NCI-H2081 treated with DMSO at 0.1 percent for 48 hours (cell line): ENCODE measurements at regions not wholly inside any gene's neighbourhood (a gene's known extent, or its start where the extent isn't known, plus 50 kb on each side); places are given as distances from the start of the nearest gene placed in this dataset.

Experiments
- DNase-seq: peaks from one replicate; lab custom pipeline; 2025; lab: John Stamatoyannopoulos, UW

DNA sequence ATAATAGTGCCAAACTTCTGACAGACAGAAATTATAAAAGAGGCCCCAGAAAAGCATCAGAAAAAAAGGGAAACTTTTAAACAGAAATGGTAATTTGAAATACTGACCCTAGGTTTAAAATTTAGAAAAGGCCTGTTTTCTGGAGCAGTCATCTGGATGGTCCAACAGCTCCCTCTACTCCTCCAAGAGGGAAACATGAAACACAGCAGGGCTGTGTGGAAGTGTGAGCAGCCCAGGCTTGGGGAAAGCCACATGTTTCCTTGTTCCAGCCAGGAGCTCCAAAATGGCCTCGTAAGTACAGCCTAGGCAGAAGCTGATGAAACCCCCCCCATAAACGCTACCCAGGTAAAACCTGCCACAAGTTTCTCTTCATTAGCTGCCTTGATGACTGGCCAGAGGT is 499.3 kb upstream of the ADAMTS16 start:
- DNase-seq: no peak

DNA sequence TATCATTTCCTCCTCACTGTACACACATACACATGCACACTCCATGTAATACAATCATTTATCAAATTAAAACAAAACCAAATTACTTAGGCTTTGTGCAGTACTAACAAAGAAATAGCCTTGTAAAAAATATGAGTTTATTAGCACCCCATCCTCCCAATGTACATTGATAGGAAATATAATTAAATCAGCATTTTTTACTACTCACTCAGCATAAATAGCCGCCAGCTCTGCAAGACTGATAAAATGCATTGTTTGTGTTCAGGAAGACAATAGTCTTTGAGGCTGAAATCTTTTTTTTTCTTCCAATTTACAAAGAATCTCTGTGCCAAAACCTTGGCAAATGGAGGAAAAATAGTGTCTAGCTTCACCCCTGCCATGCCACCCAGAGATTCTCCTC is 497.6 kb upstream of the ADAMTS16 start:
- DNase-seq: no peak

DNA sequence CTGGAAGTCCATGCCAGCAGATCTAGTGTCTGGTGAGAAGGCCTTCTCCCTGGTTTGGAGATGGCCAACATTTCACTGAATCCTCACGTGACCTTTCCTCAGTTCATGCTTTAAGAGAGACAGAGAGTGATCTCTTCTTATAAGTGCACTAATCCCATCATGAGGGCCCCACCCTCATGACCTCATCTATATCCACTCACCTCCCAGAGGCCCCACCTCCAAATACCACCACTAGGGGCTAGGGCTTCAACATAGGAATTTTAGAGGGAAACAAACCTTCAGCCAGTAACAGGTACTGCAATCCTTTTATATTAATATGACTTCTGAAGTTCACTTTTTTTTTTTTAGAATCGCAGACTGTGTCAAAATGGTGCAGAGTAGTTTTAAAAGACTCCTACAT is 496.9 kb upstream of the ADAMTS16 start:
- DNase-seq: no peak

DNA sequence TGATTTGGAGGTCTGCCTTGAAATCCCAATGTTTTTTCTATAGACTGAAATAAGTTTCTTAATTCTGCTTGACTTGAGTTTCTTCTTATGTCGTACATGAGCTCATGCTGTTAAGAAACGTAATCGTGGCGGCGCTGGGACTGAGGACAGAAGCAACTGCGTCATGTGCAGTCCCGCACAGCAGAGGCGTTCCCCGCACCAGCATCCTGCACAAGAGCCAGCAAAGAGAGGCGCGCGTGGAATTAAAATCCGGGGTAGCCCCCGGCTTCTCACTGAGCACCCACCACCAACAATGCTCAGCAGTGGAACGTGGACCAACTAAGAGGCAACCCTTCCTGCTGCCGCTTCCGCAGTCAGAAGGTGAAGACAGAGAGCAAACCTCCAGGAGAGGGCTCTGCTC is 496.2 kb upstream of the ADAMTS16 start:
- no peak for DNase-seq

- no peak for DNase-seq
Measured at GRCh38 chr5:4646715-4647375, 493.3 kb upstream of the ADAMTS16 start.

DNA sequence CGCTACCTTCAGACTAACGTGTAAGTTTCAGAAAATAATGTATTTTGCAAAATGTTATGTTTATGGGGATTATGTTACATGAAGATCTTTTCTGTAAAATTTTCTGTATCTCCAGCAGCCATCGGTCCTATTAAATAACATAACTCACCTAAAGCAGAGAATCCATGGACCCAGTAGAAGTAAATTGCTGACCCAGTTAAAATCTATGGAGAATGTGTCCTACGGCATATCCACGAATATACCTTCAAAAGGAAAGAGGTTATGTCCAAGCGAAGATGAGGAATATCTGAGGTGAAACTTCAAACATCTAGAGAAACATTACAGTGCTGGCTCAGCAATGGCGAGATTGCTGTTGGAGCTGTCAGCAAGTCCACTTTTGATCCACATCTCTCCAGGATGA is 492.2 kb upstream of the ADAMTS16 start:
- no peak for DNase-seq

DNA sequence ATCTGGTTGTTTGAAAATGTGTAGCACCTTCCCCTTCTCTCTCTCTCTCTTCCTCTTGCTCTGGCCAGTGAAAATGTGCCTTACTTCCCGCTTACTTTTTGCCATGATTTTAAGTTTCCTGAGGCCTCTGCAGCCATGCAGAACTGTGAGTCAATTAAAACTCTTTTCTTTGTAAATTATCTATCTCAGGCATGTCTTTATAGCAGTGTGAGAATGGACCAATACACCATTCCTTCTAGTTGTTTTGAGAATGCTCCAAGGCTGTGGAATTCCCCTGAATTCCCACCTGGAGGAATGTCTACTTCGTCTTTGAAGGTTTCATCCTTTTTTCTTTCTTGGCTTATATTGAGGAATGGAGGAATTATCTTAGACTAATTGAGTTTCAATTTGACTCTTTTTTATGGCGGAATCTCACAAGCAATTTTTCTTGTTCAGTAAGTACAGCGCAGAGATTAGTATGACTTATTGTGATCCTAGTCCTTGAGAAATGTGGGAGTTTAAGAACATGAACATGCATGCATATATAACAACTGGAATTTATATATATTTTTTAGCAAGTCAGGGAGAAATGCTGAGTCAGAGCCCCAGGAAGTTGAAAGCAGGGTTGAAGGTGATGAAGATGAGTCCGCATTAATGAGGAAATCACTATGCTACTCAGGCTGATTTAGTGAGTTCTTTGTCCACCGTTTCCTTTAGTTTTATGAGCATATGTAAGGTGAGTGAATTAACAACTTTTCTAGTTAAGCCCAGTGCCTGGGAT is 488.1 kb upstream of the ADAMTS16 start:
- no peak for DNase-seq

DNA sequence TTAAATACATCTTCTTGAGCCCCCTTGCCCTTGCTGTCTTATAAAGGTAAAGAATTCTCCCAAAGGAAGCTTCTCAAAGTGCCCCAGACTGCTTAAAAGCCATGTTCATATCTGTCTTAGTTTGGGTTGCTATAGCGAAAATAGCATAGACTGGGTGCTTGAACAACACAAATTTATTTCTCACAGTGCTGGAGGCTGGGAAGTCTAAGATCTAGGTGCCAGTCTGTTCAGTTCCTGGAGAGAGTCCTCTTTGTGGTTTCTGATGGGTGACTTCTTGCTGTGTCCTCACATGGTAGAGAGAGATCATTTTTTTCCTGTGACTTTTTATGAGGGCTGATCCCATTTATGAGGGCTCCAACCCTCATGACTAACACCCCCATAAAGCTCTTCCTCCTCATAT is 486.7 kb upstream of the ADAMTS16 start:
- no peak for DNase-seq

DNA sequence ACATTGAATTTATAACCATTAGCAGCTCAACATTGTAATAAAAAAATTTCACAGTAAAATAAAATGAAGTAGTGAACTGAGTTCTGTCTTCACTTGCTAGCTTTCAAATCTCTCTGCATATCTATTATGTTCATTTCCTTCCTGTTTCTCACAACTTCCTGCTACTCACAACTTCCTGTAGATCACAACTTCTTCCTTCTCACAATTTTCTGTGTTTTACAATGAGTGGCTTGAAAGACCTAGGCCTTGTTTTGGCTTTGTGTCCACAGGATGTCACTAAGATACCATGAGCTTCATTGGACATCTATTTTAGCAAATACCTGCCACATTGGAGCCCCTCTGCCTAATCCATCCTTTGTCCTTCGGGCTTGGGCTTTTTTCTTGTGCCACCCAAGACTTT is 480.3 kb upstream of the ADAMTS16 start:
- no peak for DNase-seq

DNA sequence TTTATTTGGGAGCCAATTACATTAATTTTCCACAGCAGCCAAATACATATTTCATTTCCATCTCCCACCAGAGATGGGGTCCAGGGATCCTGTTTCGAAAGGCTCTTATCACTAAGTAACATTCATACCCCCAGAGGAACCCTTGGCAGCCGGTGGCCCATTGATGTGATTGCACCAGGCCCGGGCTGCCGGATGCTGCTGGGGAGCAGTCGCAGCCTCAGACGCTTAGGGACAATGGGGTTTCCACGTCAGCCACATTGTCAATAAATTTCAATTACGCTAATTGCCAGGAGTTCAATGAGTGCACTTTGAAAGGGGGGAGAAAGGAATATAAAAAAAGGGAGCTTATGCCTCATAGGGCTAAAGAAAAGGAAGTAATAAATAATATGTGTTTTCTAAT is 478.8 kb upstream of the ADAMTS16 start:
- no peak for DNase-seq

DNA sequence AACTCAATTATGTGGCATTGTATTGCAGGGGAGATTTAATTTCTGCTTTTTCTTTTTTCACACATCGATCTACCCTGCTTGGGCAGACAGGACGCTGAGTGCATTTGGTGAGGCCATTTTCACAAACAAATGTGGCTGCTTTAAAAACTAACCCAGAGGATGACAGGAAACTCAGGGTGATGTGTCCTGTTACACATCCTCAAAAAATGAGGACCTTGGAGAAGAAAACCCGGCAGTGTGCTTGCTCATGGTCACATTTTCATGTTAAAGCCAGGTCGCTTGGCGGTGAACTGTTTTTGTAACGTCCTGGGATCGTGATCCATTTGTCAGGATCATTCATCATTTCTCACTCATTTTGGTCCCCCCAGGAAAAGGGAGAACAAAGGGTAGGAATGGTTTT is 478.3 kb upstream of the ADAMTS16 start:
- DNase-seq: no peak

GRCh38 chr5:4662756-4663155 is 477.4 kb upstream of the ADAMTS16 start:
- DNase-seq: no peak

DNA sequence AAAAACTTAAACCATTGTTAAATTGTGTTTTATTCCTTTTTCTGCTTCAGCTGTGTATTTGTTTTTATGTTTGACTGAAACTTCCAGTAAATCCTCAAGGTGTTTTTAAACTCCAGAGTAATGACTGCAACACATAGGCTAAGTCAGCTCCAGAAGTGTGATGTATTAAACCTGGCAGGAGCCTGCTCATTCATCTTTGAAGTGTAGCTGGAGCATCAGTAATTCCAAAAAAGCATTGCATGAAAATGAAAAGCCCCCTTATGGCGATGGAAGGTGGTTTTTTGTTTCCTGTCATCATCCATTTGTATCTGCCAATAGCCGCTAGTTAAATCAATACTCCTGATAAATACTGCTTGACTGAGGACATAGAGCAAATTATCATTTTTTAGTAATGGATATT is 474.2 kb upstream of the ADAMTS16 start:
- DNase-seq: no peak

DNA sequence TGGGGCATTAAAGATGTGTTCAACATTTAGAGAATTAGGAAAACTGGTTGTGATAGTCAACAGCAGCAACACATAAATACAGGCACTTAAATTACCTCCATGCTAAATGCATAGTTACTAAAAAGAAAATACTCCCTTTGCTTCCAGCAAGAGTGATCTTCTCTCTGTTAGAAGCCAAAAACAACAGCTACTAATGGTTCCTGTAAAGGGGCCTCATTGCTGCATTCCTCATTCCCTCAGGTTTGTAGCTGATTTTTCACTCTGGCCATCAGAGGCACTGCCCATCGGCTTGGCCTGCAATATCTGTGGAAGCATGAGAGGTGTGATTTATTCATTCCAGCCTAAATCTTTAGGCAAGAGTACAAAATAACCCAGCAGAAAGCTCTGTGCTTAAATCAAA is 466.0 kb upstream of the ADAMTS16 start:
- DNase-seq: no peak

DNA sequence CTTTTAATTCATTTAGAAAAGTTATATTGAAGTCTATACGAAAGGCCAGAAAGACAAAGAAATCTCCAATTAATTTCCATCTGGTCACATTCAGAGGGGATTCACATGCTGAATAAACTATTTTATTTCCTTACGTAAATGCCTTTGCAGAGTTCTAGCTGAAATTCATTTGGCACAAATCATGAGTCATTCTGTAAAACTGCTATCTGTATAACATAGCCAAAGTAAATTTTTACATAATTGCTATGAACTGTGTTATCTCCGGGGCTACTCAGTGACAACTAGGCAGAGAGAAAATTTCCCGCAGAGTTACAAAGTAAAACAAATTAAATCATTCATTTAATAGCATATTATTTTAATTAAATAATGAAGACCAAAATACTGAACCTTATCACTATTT is 463.2 kb upstream of the ADAMTS16 start:
- DNase-seq: no peak

DNA sequence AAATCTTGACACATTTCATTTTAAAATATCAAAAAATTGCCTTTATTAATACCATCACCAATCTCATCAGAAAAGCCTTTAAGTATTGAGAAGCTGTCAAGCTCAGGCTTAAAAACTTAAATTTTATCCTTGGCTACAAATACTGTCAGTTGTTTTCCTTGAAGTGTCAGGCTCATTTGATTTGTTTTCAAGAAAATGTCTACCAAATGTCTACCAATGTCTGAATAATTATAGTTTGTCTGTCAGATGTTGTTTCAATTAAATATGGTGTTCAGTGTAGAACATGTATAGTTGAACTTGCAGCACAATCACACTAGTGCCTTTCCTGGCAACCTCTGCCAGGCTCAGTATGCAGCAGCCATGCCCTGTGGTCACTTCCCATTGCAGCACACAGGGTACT is 455.2 kb upstream of the ADAMTS16 start:
- no peak for DNase-seq

DNA sequence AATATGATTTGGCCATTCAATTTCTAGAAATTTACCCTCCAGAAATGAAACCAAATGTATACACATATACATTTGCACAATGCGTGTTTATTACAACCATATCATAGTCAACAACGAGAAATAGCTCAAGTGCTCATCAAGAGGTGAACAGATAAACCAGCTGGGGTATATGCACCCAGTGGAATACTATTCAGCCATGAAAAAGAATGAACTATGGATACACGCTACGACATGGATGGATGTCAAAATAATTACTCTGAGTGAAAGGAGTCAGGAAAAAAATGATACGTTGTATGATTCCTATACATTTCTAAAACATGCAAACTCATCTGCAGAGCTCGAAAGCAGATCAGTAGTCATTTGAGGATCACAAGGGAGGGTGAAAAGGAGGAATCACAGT is 441.5 kb upstream of the ADAMTS16 start:
- DNase-seq: no peak

- no peak for DNase-seq
Measured at GRCh38 chr5:4699592-4699991, 440.5 kb upstream of the ADAMTS16 start.

GRCh38 chr5:4700069-4700468 is 440.1 kb upstream of the ADAMTS16 start:
- no peak for DNase-seq

- no peak for DNase-seq
Measured at GRCh38 chr5:4700871-4701270, 439.3 kb upstream of the ADAMTS16 start.

- DNase-seq: no peak
Measured at GRCh38 chr5:4703931-4704458, 436.1 kb upstream of the ADAMTS16 start.

DNA sequence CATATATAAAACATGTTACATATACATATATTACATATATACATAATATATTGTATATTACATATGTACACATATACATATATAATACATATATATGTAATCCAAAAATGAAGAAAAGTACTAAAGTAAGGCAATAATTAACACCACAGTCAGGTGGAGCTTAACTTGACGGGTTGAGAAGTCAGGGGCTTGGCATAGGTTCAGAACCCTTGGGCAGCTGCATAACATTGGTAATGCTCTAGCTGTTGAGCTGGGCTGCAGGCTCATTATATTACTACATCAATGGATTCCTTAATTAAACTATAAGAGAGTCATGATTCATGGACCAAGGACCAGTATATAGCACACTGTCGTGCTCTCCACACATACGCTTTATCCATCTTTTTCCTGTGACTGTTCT is 435.2 kb upstream of the ADAMTS16 start:
- DNase-seq: no peak

DNA sequence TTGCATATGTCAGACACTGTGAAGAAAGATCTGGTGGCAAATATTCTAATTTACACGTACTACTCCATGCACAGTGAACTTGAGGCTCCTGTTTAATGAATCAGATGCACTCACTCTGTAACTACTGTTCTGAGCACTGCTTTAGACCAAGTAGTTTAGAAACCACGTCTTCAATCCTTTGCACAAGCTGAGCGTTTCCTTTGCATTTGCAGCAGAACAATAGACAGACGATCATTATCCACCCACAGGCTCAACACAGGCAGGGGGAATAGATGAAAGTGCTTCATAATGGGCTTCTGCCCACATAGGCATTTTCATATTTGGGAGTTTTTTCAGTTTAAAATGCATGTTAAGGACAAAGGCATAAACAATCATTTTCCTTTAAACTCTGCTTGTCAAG is 423.3 kb upstream of the ADAMTS16 start:
- no peak for DNase-seq

DNA sequence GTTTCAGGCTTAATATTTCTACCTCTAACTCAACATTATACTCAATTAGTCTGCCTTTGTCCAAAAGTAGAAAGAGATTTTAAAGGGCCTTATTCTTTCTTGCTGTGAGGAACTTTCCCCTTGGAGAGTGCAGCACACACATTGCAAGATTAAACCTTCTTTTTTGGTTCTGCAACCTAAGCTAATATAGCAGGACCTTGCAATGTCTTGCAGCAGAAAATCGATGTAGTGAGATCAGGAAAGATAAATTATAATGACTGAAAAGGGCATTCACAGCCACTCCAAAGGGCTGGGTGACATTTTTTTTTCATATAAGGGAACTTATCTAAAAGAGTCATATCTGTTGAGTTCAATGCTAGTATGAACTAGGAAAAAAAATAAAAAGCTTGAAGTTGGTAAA is 422.7 kb upstream of the ADAMTS16 start:
- DNase-seq: no peak
